ENCODE measurements at regions not wholly inside any gene's neighbourhood (a gene's known extent, or its start where the extent isn't known, plus 50 kb on each side); places are given as distances from the start of the nearest gene placed in this dataset.

DNA sequence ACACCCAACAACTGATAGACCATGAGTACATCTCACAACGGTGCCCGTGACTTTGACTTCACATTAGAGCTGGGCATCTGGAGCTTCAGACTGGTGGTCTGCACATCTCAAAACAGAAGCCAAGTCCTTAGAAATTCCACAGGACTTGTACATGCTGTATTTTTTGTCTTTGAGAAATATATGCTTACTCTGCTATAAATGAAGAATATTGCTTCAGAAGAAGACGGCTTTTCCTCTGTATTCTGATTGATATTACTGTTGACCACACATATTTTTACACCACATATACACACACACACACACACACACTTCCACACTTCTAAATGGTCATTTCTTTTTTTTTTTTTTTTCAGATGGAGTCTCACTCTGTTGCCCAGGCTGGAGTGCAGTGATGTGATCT is 338.3 kb upstream of the KIF2A start:
- H3K36me3 ChIP-seq: no peaks in the 10 kb centered on the region
- no peak overlapping the region for H3K27ac ChIP-seq
- no peak overlapping the region for H3K4me3 ChIP-seq
- H3K9me3 ChIP-seq: no peaks in the 10 kb centered on the region
- no peak for DNase-seq (ENCODE audit: extremely low spot score in 2 of 2)
- TF ChIP-seq, protein P1, sequence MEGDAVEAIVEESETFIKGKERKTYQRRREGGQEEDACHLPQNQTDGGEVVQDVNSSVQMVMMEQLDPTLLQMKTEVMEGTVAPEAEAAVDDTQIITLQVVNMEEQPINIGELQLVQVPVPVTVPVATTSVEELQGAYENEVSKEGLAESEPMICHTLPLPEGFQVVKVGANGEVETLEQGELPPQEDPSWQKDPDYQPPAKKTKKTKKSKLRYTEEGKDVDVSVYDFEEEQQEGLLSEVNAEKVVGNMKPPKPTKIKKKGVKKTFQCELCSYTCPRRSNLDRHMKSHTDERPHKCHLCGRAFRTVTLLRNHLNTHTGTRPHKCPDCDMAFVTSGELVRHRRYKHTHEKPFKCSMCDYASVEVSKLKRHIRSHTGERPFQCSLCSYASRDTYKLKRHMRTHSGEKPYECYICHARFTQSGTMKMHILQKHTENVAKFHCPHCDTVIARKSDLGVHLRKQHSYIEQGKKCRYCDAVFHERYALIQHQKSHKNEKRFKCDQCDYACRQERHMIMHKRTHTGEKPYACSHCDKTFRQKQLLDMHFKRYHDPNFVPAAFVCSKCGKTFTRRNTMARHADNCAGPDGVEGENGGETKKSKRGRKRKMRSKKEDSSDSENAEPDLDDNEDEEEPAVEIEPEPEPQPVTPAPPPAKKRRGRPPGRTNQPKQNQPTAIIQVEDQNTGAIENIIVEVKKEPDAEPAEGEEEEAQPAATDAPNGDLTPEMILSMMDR (IDR thresholded peaks at IDR 0.05): no peak
- TF ChIP-seq POLR2AphosphoS5 (IDR thresholded peaks at IDR 0.05; ENCODE audit: insufficient read depth in 1 of 2, low read depth in 1 of 2) (no peak), POLR2A (IDR thresholded peaks at IDR 0.05) (no peak)
- no peaks in the 10 kb centered on the region for H3K27me3 ChIP-seq
- intact Hi-C loops (cut with DNase I): no loop called here
- H3K4me1 ChIP-seq: no peaks in the 10 kb centered on the region

DNA sequence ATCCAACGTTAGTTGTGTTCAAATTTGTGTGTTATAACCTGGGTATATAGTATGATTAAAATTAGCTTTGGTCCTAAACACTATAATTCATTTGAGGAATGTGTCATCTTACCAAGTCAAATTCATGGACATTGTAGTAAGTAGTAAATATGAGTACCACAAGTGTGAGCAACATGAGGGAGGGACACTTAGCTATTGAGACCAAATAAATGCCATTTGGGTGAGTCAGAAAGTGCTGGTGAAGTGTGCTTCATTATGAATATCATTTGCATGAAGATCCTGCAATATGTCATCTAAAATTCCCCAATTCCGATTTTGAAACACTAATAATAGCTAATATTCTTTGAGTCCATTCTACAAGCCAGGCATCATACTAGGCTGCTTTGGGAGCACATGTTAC is 336.7 kb upstream of the KIF2A start:
- Histone ChIP-seq H3K27ac (no peak overlapping the region), H3K4me1 (no peaks in the 10 kb centered on the region), H3K9me3 (no peaks in the 10 kb centered on the region), H3K4me3 (no peak overlapping the region), H3K36me3 (no peaks in the 10 kb centered on the region), H3K27me3 (no peaks in the 10 kb centered on the region)
- intact Hi-C loops (cut with DNase I): no loop called here
- TF ChIP-seq POLR2A (IDR thresholded peaks at IDR 0.05) (no peak), POLR2AphosphoS5 (IDR thresholded peaks at IDR 0.05; ENCODE audit: insufficient read depth in 1 of 2, low read depth in 1 of 2) (no peak)
- TF ChIP-seq, protein P1 (IDR thresholded peaks at IDR 0.05): no peak
- no peak for DNase-seq (ENCODE audit: extremely low spot score in 2 of 2)

DNA sequence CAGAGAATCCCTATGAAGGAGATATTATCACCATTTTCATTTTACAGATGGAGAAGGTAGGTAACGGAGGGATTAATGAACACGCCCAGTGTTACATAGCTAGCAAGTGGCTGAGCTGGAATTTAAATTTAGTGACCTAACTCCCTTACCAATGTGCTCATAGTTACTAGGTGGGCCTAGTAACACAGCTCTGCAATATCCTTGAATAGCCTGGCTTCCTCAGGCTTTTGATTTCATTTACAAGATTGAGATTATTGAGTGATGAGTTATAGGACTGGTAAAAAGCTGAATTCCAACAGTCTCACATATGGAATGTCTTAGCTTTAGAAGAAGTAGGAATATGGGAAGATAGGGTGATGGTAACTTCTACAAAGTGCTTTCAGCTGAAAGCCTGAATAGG is 336.3 kb upstream of the KIF2A start:
- Histone ChIP-seq H3K4me1 (no peaks in the 10 kb centered on the region), H3K9me3 (no peaks in the 10 kb centered on the region), H3K4me3 (no peak overlapping the region), H3K36me3 (no peaks in the 10 kb centered on the region), H3K27me3 (no peaks in the 10 kb centered on the region), H3K27ac (no peak overlapping the region)
- no peak for DNase-seq (ENCODE audit: extremely low spot score in 2 of 2)
- TF ChIP-seq, protein P1 (IDR thresholded peaks at IDR 0.05): no peak
- no peak for TF ChIP-seq POLR2AphosphoS5 (IDR thresholded peaks at IDR 0.05; ENCODE audit: insufficient read depth in 1 of 2, low read depth in 1 of 2)
- no peak for TF ChIP-seq POLR2A (IDR thresholded peaks at IDR 0.05)
- intact Hi-C loops (cut with DNase I): no loop called here

DNA sequence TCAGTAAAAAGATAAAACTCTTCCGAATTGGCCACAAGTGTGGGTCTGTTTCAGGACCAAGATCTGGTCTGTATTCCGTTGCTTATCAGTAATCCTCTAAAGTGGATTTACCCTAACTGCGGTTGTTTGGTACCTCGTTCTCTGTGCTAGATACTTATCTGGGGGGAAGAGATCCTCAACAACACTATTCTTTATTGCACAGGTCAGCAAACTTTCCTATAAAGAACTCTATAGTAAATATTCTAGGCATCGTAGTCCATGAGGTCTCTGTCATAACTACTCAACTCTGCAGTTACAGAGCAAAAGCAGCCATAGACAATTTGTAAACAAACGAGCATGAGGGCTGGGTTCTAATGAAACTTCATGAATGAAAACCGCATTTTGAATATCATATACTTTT is 335.8 kb upstream of the KIF2A start:
- intact Hi-C loops (cut with DNase I): no loop called here
- Histone ChIP-seq H3K27ac (no peak overlapping the region), H3K4me3 (no peak overlapping the region), H3K9me3 (no peaks in the 10 kb centered on the region), H3K27me3 (no peaks in the 10 kb centered on the region), H3K36me3 (no peaks in the 10 kb centered on the region), H3K4me1 (no peaks in the 10 kb centered on the region)
- TF ChIP-seq POLR2AphosphoS5 (IDR thresholded peaks at IDR 0.05; ENCODE audit: insufficient read depth in 1 of 2, low read depth in 1 of 2) (no peak), POLR2A (IDR thresholded peaks at IDR 0.05) (no peak)
- TF ChIP-seq, protein P1 (IDR thresholded peaks at IDR 0.05): no peak
- no peak for DNase-seq (ENCODE audit: extremely low spot score in 2 of 2)

DNA sequence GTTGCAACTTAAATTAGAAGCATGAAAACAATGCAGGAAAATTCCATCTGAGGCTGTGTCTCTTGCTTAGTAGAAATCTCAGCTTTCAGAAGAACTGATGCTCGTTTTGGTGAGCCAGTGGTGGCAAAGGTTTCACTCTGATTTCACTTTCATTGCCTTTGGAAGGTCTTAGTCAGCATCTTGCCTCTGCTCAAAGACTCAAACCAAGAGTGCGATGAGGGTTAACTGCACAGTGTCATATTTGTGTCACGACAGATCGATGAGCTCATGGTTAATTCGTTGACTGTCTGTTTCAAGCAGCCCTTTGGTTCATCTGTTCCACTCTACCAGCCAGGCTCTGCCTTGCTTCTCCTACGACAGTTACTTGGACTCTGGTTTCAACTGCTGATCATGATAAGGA is 331.3 kb upstream of the KIF2A start:
- intact Hi-C loops (cut with DNase I): no loop called here
- no peaks in the 10 kb centered on the region for H3K36me3 ChIP-seq
- no peak for TF ChIP-seq POLR2AphosphoS5 (IDR thresholded peaks at IDR 0.05; ENCODE audit: insufficient read depth in 1 of 2, low read depth in 1 of 2)
- TF ChIP-seq POLR2A (IDR thresholded peaks at IDR 0.05): no peak
- TF ChIP-seq, protein P1 (IDR thresholded peaks at IDR 0.05): no peak
- H3K4me3 ChIP-seq: no peak overlapping the region
- H3K27me3 ChIP-seq: no peaks in the 10 kb centered on the region
- DNase-seq (ENCODE audit: extremely low spot score in 2 of 2): no peak
- no peak overlapping the region for H3K27ac ChIP-seq
- no peaks in the 10 kb centered on the region for H3K4me1 ChIP-seq
- no peaks in the 10 kb centered on the region for H3K9me3 ChIP-seq

Data from vagina (tissue), 2 donors.